NB4 (cell line): ENCODE measurements at regions not wholly inside any gene's neighbourhood (a gene's known extent, or its start where the extent isn't known, plus 50 kb on each side); places are given as distances from the start of the nearest gene placed in this dataset.

ENCODE experiments used
- CTCF ChIP-seq: IDR thresholded peaks from one replicate; pipeline ENCODE4 v1.5.1; 2012; ENCODE audit warnings: low read depth, low read length
- MAX ChIP-seq: IDR thresholded peaks from 2 replicates; pipeline ENCODE4 v1.6.1; 2011; ENCODE audit warnings: low read depth, low read length
- POLR2A ChIP-seq: IDR thresholded peaks from 2 replicates; pipeline ENCODE4 v1.6.1; 2011; ENCODE audit warnings: mild to moderate bottlenecking; ENCODE audit not compliant: insufficient read length; ENCODE audit errors: extremely low read depth

DNA sequence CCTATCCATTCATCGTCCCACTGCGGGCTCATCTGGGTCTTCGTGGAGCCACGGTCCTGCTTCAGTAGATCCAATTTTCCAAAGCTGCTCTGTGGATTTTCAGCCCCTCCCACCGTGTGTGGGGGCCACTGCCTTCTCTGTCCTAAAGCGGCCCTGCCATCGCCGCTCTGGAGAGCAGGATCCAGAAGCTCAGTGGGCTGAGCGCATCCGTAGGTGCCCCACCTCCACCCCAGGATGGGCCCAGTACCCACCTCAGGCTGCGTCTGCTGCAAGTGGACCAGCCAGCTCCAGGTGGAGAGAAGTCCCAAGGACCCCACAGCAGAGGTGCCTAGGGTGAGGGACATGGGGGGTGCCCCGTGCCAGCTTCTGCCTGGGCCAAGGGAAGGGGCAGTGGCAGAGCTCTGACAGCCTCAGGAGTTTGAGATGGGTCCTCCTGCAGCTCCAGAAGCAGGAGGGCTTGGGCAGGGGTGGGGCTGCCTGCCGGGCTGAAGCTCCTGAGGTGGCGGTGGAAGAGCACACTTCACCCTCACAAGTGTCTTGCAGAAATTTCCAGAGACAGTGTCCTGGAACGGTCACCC is 148.1 kb upstream of the C14orf180 start:
- no peak for TF ChIP-seq CTCF
- no peak for TF ChIP-seq POLR2A
- TF ChIP-seq MAX, result no peak
